Ishikawa (cell line): ENCODE measurements at regions not wholly inside any gene's neighbourhood (a gene's known extent, or its start where the extent isn't known, plus 50 kb on each side); places are given as distances from the start of the nearest gene placed in this dataset.

Experiments used
- CEBPB ChIP-seq: IDR thresholded peaks from 2 replicates; pipeline ENCODE4 v1.6.1; 2012
- CREB1 ChIP-seq: IDR thresholded peaks from 2 replicates; pipeline ENCODE4 v1.6.1; 2012; ENCODE audit warnings: low read depth
- EGR1 ChIP-seq: IDR thresholded peaks from 2 replicates; pipeline ENCODE4 v1.6.1; 2012
- EP300 ChIP-seq: IDR thresholded peaks from 2 replicates; pipeline ENCODE4 v1.6.1; 2012; ENCODE audit warnings: borderline replicate concordance
- FOXM1 ChIP-seq: IDR thresholded peaks from 2 replicates; pipeline ENCODE4 v1.6.1; 2012; ENCODE audit warnings: low read depth, borderline replicate concordance
- RAD21 ChIP-seq: IDR thresholded peaks from 2 replicates; pipeline ENCODE4 v1.6.1; 2012; ENCODE audit warnings: low read depth
- TAF1 ChIP-seq: IDR thresholded peaks from 2 replicates; pipeline ENCODE4 v1.6.1; 2012; ENCODE audit warnings: low read depth, mild to moderate bottlenecking
- TEAD4 ChIP-seq: IDR thresholded peaks from 2 replicates; pipeline ENCODE4 v1.6.1; 2012
- YY1 ChIP-seq: IDR thresholded peaks from 2 replicates; pipeline ENCODE4 v1.6.1; 2012; ENCODE audit warnings: low read depth
- ZBTB7A ChIP-seq: IDR thresholded peaks from 2 replicates; pipeline ENCODE4 v1.6.1; 2012; ENCODE audit warnings: low read depth
- TF ChIP-seq, protein P1 (sequence below): IDR thresholded peaks from 2 replicates; pipeline ENCODE4 v1.6.1; 2012; ENCODE audit warnings: low read depth, mild to moderate bottlenecking
- TF ChIP-seq, protein P2 (sequence below): IDR thresholded peaks from 2 replicates; pipeline ENCODE4 v1.6.1; 2012
- TF ChIP-seq, protein P3 (sequence below): IDR thresholded peaks from 2 replicates; pipeline ENCODE4 v1.6.1; 2012

DNA sequence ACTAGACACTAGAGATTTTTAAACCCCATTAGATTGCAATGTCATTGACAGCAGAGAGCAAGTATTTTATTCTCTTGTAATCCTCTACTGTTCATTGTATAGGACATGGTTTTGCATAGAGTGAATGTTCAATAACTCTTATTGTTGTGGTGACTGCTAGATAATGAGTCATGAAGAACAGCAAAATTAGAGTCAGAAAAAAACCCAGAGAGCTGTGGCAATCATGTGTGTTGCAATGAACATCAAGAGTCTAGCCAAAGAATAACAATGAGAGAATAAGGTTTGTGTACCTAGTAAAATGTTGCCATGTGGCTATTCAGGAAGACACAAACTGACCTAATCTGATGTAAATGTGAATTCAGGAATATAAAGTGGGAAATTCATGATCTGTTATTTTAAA lies 684.0 kb downstream of the DSC3 start:
- TF ChIP-seq CEBPB (no peak), CREB1 (no peak), EGR1 (no peak), YY1 (no peak), RAD21 (no peak), EP300 (no peak), FOXM1 (no peak), TAF1 (no peak), ZBTB7A (no peak), TEAD4 (no peak)
- TF ChIP-seq, protein P1, sequence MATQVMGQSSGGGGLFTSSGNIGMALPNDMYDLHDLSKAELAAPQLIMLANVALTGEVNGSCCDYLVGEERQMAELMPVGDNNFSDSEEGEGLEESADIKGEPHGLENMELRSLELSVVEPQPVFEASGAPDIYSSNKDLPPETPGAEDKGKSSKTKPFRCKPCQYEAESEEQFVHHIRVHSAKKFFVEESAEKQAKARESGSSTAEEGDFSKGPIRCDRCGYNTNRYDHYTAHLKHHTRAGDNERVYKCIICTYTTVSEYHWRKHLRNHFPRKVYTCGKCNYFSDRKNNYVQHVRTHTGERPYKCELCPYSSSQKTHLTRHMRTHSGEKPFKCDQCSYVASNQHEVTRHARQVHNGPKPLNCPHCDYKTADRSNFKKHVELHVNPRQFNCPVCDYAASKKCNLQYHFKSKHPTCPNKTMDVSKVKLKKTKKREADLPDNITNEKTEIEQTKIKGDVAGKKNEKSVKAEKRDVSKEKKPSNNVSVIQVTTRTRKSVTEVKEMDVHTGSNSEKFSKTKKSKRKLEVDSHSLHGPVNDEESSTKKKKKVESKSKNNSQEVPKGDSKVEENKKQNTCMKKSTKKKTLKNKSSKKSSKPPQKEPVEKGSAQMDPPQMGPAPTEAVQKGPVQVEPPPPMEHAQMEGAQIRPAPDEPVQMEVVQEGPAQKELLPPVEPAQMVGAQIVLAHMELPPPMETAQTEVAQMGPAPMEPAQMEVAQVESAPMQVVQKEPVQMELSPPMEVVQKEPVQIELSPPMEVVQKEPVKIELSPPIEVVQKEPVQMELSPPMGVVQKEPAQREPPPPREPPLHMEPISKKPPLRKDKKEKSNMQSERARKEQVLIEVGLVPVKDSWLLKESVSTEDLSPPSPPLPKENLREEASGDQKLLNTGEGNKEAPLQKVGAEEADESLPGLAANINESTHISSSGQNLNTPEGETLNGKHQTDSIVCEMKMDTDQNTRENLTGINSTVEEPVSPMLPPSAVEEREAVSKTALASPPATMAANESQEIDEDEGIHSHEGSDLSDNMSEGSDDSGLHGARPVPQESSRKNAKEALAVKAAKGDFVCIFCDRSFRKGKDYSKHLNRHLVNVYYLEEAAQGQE = no peak
- TF ChIP-seq, protein P2, sequence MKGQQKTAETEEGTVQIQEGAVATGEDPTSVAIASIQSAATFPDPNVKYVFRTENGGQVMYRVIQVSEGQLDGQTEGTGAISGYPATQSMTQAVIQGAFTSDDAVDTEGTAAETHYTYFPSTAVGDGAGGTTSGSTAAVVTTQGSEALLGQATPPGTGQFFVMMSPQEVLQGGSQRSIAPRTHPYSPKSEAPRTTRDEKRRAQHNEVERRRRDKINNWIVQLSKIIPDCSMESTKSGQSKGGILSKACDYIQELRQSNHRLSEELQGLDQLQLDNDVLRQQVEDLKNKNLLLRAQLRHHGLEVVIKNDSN = no peak
- TF ChIP-seq, protein P3, sequence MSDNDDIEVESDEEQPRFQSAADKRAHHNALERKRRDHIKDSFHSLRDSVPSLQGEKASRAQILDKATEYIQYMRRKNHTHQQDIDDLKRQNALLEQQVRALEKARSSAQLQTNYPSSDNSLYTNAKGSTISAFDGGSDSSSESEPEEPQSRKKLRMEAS = no peak
